ENCODE measurements at regions not wholly inside any gene's neighbourhood (a gene's known extent, or its start where the extent isn't known, plus 50 kb on each side); places are given as distances from the start of the nearest gene placed in this dataset.
"Not testable (repeated sequence)": the region's sequence is repeated elsewhere in the genome, so short reads cannot be mapped to it uniquely, and the experiment has no call there.

- no peak for DNase-seq
Observed at GRCh38 chr2:239831861-239832489, 193.2 kb downstream of the NDUFA10 start.

GRCh38 chr2:239831001-239831731 is 194.0 kb downstream of the NDUFA10 start:
- DNase-seq = no peak

- DNase-seq = no peak
Observed at GRCh38 chr2:239830121-239831000, 194.8 kb downstream of the NDUFA10 start.

- no peak for DNase-seq
Observed at GRCh38 chr2:239829326-239829725, 195.8 kb downstream of the NDUFA10 start.

GRCh38 chr2:239828973-239829275 is 196.2 kb downstream of the NDUFA10 start:
- DNase-seq = not testable (repeated sequence)

- no peak for DNase-seq
Observed at GRCh38 chr2:239828192-239828972, 196.8 kb downstream of the NDUFA10 start.

GRCh38 chr2:239827523-239827890 is 197.6 kb downstream of the NDUFA10 start:
- DNase-seq = no peak

- DNase-seq = no peak
Observed at GRCh38 chr2:239826786-239827522, 198.2 kb downstream of the NDUFA10 start.

GRCh38 chr2:239826376-239826775 is 198.8 kb downstream of the NDUFA10 start:
- DNase-seq = no peak

GRCh38 chr2:239825705-239825979 is 199.5 kb downstream of the NDUFA10 start:
- no peak for DNase-seq

GRCh38 chr2:239824866-239825704 is 200.1 kb downstream of the NDUFA10 start:
- no peak for DNase-seq

GRCh38 chr2:239824046-239824694 is 201.0 kb downstream of the NDUFA10 start:
- no peak for DNase-seq

- DNase-seq = no peak
Observed at GRCh38 chr2:239822146-239822831, 202.9 kb downstream of the NDUFA10 start.

GRCh38 chr2:239821694-239822075 is 203.5 kb downstream of the NDUFA10 start:
- no peak for DNase-seq

- DNase-seq = no peak
Observed at GRCh38 chr2:239820836-239821693, 204.1 kb downstream of the NDUFA10 start.

- no peak for DNase-seq
Observed at GRCh38 chr2:239819974-239820555, 205.1 kb downstream of the NDUFA10 start.

- DNase-seq = no peak
Observed at GRCh38 chr2:239819091-239819973, 205.8 kb downstream of the NDUFA10 start.

GRCh38 chr2:239818531-239819011 is 206.6 kb downstream of the NDUFA10 start:
- DNase-seq = no peak
